Omental fat pad (tissue), 3 donors: ENCODE measurements at regions not wholly inside any gene's neighbourhood (a gene's known extent, or its start where the extent isn't known, plus 50 kb on each side); places are given as distances from the start of the nearest gene placed in this dataset.

Source experiments
- ATAC-seq: fragments of 150-250 bp; one replicate; pipeline ENCODE4 v1.9.1; 2016; ENCODE audit warnings: mild to moderate bottlenecking, moderate library complexity; ENCODE audit not compliant: low FRiP score
- DNase-seq: peaks from one replicate; pipeline ENCODE4 v3.0.0-alpha.2; 2019; ENCODE audit warnings: low spot score
- TF ChIP-seq, protein P1 (sequence below), 3 donors: fragments of 450-650 bp; IDR thresholded peaks; one replicate each; pipeline ENCODE4 v1.5.1; 2016 to 2017; ENCODE audit warnings: antibody characterized with exemption in 3 of 3, mild to moderate bottlenecking in 3 of 3, moderate library complexity in 2 of 3

DNA sequence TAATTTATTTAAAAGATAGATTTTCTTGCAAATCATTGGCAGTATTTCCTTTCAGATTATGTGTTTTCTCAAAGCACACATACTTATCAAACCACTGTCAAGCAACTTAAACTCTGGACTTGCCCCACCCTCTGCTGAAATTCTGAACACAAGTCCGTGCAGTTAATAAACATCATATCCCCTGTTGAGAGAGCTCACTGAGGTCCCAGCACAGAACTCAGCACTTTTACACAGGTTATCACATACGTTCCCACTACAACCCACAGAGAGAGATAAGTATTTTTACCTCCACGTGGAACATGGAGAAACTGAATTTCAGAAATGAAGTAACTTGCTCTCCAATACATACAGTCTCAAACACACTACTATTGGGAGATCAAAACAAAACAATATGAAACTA is 267.6 kb upstream of the IGF1R start:
- DNase-seq: no peak
- ATAC-seq: no peak
- TF ChIP-seq, protein P1, sequence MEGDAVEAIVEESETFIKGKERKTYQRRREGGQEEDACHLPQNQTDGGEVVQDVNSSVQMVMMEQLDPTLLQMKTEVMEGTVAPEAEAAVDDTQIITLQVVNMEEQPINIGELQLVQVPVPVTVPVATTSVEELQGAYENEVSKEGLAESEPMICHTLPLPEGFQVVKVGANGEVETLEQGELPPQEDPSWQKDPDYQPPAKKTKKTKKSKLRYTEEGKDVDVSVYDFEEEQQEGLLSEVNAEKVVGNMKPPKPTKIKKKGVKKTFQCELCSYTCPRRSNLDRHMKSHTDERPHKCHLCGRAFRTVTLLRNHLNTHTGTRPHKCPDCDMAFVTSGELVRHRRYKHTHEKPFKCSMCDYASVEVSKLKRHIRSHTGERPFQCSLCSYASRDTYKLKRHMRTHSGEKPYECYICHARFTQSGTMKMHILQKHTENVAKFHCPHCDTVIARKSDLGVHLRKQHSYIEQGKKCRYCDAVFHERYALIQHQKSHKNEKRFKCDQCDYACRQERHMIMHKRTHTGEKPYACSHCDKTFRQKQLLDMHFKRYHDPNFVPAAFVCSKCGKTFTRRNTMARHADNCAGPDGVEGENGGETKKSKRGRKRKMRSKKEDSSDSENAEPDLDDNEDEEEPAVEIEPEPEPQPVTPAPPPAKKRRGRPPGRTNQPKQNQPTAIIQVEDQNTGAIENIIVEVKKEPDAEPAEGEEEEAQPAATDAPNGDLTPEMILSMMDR (IDR thresholded peaks at IDR 0.05): no peak

DNA sequence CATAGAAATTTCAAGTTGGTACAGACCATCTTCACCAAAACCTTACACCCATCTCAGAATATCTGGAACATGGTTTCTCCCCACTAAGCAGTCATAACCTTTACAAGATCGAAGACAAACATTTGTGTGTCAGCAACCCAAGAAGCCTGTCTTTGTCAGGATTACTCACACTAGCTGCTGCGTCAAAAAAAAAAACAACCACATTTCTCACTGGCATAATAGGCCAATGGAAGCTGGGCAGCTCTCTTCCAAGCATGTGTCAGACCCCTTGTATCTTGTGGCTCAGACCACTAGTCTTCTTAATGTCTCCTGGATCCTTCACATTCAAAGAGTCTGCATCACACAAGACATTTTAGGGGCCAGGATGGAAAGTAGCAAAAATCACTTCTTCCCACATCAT is 266.9 kb upstream of the IGF1R start:
- ATAC-seq (no peak), DNase-seq (no peak)
- TF ChIP-seq, protein P1 (IDR thresholded peaks at IDR 0.05): no peak

GRCh38 chr15:98382139-98382538 is 266.2 kb upstream of the IGF1R start:
- DNase-seq (no peak), ATAC-seq (no peak)
- TF ChIP-seq, protein P1 (IDR thresholded peaks at IDR 0.05): no peak

DNA sequence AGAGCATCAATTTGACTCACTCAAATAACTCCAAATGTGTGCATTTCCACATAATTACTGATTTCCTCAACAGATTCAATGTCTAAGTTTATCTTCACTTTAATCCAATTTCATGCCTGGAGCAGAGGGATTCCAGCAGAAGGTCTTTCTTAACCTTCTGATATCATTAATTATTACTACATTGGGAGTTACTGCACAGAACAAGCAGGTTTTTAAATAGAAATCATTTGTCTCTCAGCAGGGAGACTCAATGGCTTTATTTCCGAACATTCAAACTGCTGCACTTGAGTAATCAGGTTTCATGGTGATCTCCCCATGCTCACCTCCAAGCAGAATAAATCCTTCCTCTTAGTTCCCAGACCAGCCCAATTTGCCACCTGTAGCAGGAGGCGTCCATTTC is 264.8 kb upstream of the IGF1R start:
- DNase-seq (no peak), ATAC-seq (no peak)
- TF ChIP-seq, protein P1 (IDR thresholded peaks at IDR 0.05): no peak

DNA sequence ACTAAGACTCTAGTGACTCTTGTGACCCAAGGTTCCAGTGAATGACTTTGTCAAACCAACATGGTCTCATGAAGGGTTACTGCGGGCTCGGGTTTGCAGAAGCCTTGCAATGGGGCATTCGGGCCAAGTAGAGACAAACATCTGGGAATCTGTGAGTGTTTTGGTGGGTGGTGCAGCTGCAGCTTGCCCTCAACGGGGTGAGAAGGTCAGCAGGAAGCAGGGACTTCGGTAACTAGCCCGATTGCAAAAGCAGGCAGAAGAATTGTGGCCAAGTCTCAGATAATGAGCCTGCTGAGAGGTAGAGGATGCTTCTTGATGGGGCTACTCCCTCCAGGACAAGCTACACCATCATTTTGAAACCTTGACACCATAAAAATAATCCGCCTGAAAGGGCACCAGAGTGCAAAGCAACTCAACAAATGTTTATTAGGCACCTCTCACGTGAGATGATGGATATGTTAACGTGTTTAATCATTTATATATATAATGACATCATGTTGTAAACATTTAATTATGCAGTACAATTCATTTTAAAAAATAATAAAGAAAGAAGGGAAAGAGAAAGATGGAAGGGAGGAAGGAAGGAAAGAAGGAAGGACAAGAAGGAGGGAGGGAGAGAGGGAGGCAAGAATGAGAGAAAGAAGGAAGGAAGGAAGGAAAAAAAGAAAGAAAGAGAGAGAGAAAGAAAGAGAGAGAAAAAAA is 263.9 kb upstream of the IGF1R start:
- DNase-seq (no peak), ATAC-seq (no peak)
- TF ChIP-seq, protein P1 (IDR thresholded peaks at IDR 0.05): no peak

- no peak for DNase-seq
- TF ChIP-seq, protein P1 (IDR thresholded peaks at IDR 0.05): no peak
- no peak for ATAC-seq
Observed at GRCh38 chr15:98385752-98386381, 262.5 kb upstream of the IGF1R start.

- DNase-seq (no peak), ATAC-seq (no peak)
- TF ChIP-seq, protein P1 (IDR thresholded peaks at IDR 0.05): no peak
Observed at GRCh38 chr15:98386561-98386960, 261.8 kb upstream of the IGF1R start.
